ENCODE measurements at regions not wholly inside any gene's neighbourhood (a gene's known extent, or its start where the extent isn't known, plus 50 kb on each side); places are given as distances from the start of the nearest gene placed in this dataset.

DNA sequence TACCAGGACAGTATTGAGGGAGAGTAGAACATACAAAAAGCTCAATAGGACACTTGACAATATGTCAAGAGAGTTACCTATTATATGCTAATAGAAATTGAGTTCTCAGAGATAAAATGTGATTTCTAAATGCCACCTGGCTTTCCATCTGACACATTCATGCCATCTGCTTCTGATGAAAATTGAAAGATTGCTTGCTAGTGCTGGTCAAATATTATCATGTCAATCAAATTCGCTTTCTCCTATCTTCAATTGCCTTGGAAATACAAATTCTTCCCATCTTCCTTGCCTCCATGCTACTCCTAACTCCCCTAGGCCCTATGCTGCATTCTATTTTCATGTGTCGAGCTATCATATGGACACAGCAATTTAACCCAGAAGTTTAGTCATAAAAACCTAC is 1076.9 kb downstream of the ARAP2 start:
- Histone ChIP-seq H3K9ac (no peak overlapping the region), H3K4me2 (ENCODE audit: unreplicated experiment) (no peak overlapping the region), H3K9me2 (ENCODE audit: insufficient read depth) (no peaks in the 10 kb centered on the region), H4K20me1 (ENCODE audit: insufficient read depth) (no peaks in the 10 kb centered on the region), H3K27ac (no peak overlapping the region), H3K9me3 (ENCODE audit: low read depth) (peaks cover 6% of the 10 kb centered on the region), H3K4me3 (no peak overlapping the region), H3K36me3 (ENCODE audit: low read depth) (no peaks in the 10 kb centered on the region), H3K79me2 (ENCODE audit: insufficient read depth) (no peaks in the 10 kb centered on the region), H3F3A (ENCODE audit: insufficient read depth) (no peaks in the 10 kb centered on the region), H3K27me3 (replicated peaks; ENCODE audit: insufficient read depth) (no peaks in the 10 kb centered on the region), H3K4me1 (ENCODE audit: insufficient read depth) (no peaks in the 10 kb centered on the region), H2AFZ (no peak overlapping the region)
- no peak for DNase-seq
- WGBS, 2 experiments (ENCODE audit: low coverage in 1 of 2, low lambda C conversion rate in 2 of 2, missing lambda C conversion rate in 2 of 2) = 5 to 10% methylated on average over 2 of the region's 2 CpGs
- TF ChIP-seq EZH2phosphoT487 (IDR thresholded peaks at IDR 0.05; ENCODE audit: insufficient read depth, low read depth) = no peak
- TF ChIP-seq EZH2 (IDR thresholded peaks at IDR 0.05; ENCODE audit: insufficient read depth, poor library complexity, severe bottlenecking) = no peak
- in situ Hi-C loops (cut with MboI) = no loop called here

DNA sequence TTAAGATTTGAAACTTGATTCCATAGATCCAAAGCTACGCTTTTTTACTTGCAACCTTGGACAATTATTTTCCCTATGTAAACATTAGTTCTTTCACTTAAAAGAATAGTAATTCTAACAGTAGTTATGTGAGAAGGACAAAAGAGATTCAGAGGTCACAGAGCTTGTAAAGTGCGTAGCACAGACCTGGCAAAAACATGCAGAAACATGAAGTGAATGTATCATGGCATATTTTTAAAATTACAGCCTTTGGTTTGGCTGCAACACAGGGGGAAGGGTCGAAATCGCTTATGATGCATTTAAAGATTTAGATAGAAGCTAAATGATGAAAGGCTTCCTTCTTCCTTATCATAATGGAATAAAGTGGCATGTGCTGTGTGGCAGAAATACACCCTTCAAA is 1068.8 kb downstream of the ARAP2 start:
- Histone ChIP-seq H3K4me1 (ENCODE audit: insufficient read depth) (no peaks in the 10 kb centered on the region), H3K27me3 (replicated peaks; ENCODE audit: insufficient read depth) (no peaks in the 10 kb centered on the region), H2AFZ (no peak overlapping the region), H3K9me3 (ENCODE audit: low read depth) (no peaks in the 10 kb centered on the region), H4K20me1 (ENCODE audit: insufficient read depth) (no peaks in the 10 kb centered on the region), H3K27ac (no peak overlapping the region), H3K4me3 (no peak overlapping the region), H3K9ac (no peak overlapping the region), H3K4me2 (ENCODE audit: unreplicated experiment) (no peak overlapping the region), H3K9me2 (ENCODE audit: insufficient read depth) (no peaks in the 10 kb centered on the region), H3K36me3 (ENCODE audit: low read depth) (no peaks in the 10 kb centered on the region), H3K79me2 (ENCODE audit: insufficient read depth) (no peaks in the 10 kb centered on the region), H3F3A (ENCODE audit: insufficient read depth) (no peaks in the 10 kb centered on the region)
- WGBS, 2 experiments (ENCODE audit: low coverage in 1 of 2, low lambda C conversion rate in 2 of 2, missing lambda C conversion rate in 2 of 2) = 22 to 26% methylated on average over 4 of the region's 4 CpGs
- TF ChIP-seq EZH2phosphoT487 (IDR thresholded peaks at IDR 0.05; ENCODE audit: insufficient read depth, low read depth) = no peak
- no peak for TF ChIP-seq EZH2 (IDR thresholded peaks at IDR 0.05; ENCODE audit: insufficient read depth, poor library complexity, severe bottlenecking)
- in situ Hi-C loops (cut with MboI) = no loop called here
- DNase-seq = no peak

DNA sequence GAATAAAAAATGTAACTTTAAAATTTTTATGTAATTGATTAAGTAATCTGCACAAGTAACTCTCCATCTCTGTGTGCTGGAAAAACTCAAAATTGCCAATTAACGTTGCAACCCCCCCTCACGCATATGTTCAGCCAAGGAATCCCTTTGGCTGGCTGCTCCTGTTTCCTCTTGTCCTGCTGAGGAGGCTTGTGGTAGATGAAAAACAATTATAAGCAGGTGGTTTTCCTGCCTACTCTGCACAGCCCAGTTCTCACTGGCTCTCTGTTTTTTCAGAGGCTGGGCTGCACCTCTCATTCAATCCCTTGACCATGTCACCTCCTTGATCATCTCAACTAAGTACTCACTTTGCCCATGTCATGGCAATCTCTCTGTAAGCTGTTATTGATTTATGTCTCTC is 1068.4 kb downstream of the ARAP2 start:
- 7 to 13% methylated on average over 2 of the region's 2 CpGs for WGBS, 2 experiments (ENCODE audit: low coverage in 1 of 2, low lambda C conversion rate in 2 of 2, missing lambda C conversion rate in 2 of 2)
- TF ChIP-seq EZH2phosphoT487 (IDR thresholded peaks at IDR 0.05; ENCODE audit: insufficient read depth, low read depth) (no peak), EZH2 (IDR thresholded peaks at IDR 0.05; ENCODE audit: insufficient read depth, poor library complexity, severe bottlenecking) (no peak)
- Histone ChIP-seq H3K27me3 (replicated peaks; ENCODE audit: insufficient read depth) (no peaks in the 10 kb centered on the region), H3K36me3 (ENCODE audit: low read depth) (no peaks in the 10 kb centered on the region), H3K4me3 (no peak overlapping the region), H3K27ac (no peak overlapping the region), H3F3A (ENCODE audit: insufficient read depth) (no peaks in the 10 kb centered on the region), H3K4me1 (ENCODE audit: insufficient read depth) (no peaks in the 10 kb centered on the region), H3K9ac (no peak overlapping the region), H4K20me1 (ENCODE audit: insufficient read depth) (no peaks in the 10 kb centered on the region), H3K9me3 (ENCODE audit: low read depth) (no peaks in the 10 kb centered on the region), H2AFZ (no peak overlapping the region), H3K4me2 (ENCODE audit: unreplicated experiment) (no peak overlapping the region), H3K79me2 (ENCODE audit: insufficient read depth) (no peaks in the 10 kb centered on the region), H3K9me2 (ENCODE audit: insufficient read depth) (no peaks in the 10 kb centered on the region)
- no peak for DNase-seq
- in situ Hi-C loops (cut with MboI) = no loop called here

DNA sequence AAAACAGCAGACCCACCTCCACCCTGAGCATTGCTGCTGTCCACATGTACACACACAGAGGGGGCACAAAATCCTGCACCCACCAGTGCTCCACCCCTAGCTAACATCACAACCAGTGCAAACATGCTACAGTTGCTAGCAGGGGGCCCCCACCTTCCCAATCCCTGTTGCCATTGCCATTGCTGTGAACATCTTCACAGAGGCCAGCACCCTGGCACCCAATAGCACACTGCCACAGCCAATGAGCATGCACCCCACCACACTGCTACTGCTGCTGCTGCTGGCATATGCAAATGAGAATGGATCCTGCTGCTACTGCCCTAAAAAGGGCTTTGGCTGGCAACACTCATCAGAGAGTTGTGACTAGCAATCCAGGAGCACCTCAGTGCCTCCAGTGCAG is 1061.9 kb downstream of the ARAP2 start:
- DNase-seq = no peak
- no peak overlapping the region for H3K27ac ChIP-seq
- H3K4me1 ChIP-seq (ENCODE audit: insufficient read depth) = no peaks in the 10 kb centered on the region
- no peaks in the 10 kb centered on the region for H3K36me3 ChIP-seq (ENCODE audit: low read depth)
- H3K4me3 ChIP-seq = no peak overlapping the region
- no peaks in the 10 kb centered on the region for H3K9me3 ChIP-seq (ENCODE audit: low read depth)
- H3K79me2 ChIP-seq (ENCODE audit: insufficient read depth) = no peaks in the 10 kb centered on the region
- no peaks in the 10 kb centered on the region for H3F3A ChIP-seq (ENCODE audit: insufficient read depth)
- in situ Hi-C loops (cut with MboI) = no loop called here
- H3K27me3 ChIP-seq (replicated peaks; ENCODE audit: insufficient read depth) = no peaks in the 10 kb centered on the region
- no peaks in the 10 kb centered on the region for H3K9me2 ChIP-seq (ENCODE audit: insufficient read depth)
- no peaks in the 10 kb centered on the region for H4K20me1 ChIP-seq (ENCODE audit: insufficient read depth)
- TF ChIP-seq EZH2phosphoT487 (IDR thresholded peaks at IDR 0.05; ENCODE audit: insufficient read depth, low read depth) (no peak), EZH2 (IDR thresholded peaks at IDR 0.05; ENCODE audit: insufficient read depth, poor library complexity, severe bottlenecking) (no peak)
- H3K4me2 ChIP-seq (ENCODE audit: unreplicated experiment) = no peak overlapping the region
- no peak overlapping the region for H3K9ac ChIP-seq
- no peak overlapping the region for H2AFZ ChIP-seq

DNA sequence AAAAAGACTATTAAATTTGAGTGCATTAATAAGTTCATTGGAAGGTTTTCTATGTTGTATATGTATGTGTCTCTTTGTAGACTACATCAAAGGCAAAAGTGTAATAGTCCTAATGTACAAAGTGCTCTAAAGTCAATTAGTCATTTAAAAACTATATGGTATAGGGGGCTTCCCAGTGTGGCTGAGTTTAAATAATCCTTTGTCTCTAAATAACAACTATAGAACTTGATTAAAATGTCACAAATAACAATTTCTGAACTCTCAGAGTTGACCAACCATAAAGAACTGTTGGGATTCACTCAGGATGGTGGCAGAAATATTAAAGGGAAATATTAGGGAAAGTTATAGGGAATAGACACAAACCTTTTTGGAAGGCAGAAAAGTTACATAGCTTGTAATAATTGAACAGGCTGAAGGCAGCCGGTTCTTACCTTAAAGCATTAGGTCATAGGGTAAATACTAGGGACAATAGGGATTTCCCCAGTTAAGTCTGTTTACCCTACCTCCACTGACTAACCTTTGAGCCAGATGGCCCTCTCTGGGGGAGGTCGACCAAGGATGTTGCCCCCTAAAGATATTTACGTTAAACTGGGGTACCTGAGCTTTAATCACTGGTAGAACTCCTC is 1054.2 kb downstream of the ARAP2 start:
- H3K9ac ChIP-seq = no peak overlapping the region
- H3K4me2 ChIP-seq (ENCODE audit: unreplicated experiment) = no peak overlapping the region
- no peaks in the 10 kb centered on the region for H3K27me3 ChIP-seq (replicated peaks; ENCODE audit: insufficient read depth)
- H3K9me2 ChIP-seq (ENCODE audit: insufficient read depth) = no peaks in the 10 kb centered on the region
- H3K36me3 ChIP-seq (ENCODE audit: low read depth) = no peaks in the 10 kb centered on the region
- H3K27ac ChIP-seq = no peak overlapping the region
- H3F3A ChIP-seq (ENCODE audit: insufficient read depth) = no peaks in the 10 kb centered on the region
- WGBS, 2 experiments (ENCODE audit: low coverage in 1 of 2, low lambda C conversion rate in 2 of 2, missing lambda C conversion rate in 2 of 2) = 0 to 3% methylated on average over 3 of the region's 3 CpGs
- in situ Hi-C loops (cut with MboI) = no loop called here
- H3K4me3 ChIP-seq = no peak overlapping the region
- DNase-seq = no peak
- H3K9me3 ChIP-seq (ENCODE audit: low read depth) = no peaks in the 10 kb centered on the region
- H3K4me1 ChIP-seq (ENCODE audit: insufficient read depth) = no peaks in the 10 kb centered on the region
- H3K79me2 ChIP-seq (ENCODE audit: insufficient read depth) = no peaks in the 10 kb centered on the region
- no peak for TF ChIP-seq EZH2 (IDR thresholded peaks at IDR 0.05; ENCODE audit: insufficient read depth, poor library complexity, severe bottlenecking)
- no peak for TF ChIP-seq EZH2phosphoT487 (IDR thresholded peaks at IDR 0.05; ENCODE audit: insufficient read depth, low read depth)
- H2AFZ ChIP-seq = no peak overlapping the region
- no peaks in the 10 kb centered on the region for H4K20me1 ChIP-seq (ENCODE audit: insufficient read depth)
